PFSK-1 (cell line): ENCODE measurements at regions not wholly inside any gene's neighbourhood (a gene's known extent, or its start where the extent isn't known, plus 50 kb on each side); places are given as distances from the start of the nearest gene placed in this dataset.

Source experiments
- TAF1 ChIP-seq: IDR thresholded peaks from 2 replicates; pipeline ENCODE4 v1.6.1; 2012; ENCODE audit warnings: low read length, control low read depth, borderline replicate concordance; ENCODE audit not compliant: insufficient read depth
- TF ChIP-seq, protein P1 (sequence below), 2 experiments: IDR thresholded peaks; 2 replicates each; pipeline versions ENCODE4 v1.6.1 to v1.8.0; 2011 to 2012; ENCODE audit warnings: low read depth in 2 of 2, low read length in 2 of 2, control low read depth in 1 of 2, inconsistent platforms in 1 of 2, mild to moderate bottlenecking in 1 of 2, moderate library complexity in 1 of 2; ENCODE audit not compliant: insufficient read depth in 1 of 2

- TF ChIP-seq TAF1 = no peak
- TF ChIP-seq, protein P1, sequence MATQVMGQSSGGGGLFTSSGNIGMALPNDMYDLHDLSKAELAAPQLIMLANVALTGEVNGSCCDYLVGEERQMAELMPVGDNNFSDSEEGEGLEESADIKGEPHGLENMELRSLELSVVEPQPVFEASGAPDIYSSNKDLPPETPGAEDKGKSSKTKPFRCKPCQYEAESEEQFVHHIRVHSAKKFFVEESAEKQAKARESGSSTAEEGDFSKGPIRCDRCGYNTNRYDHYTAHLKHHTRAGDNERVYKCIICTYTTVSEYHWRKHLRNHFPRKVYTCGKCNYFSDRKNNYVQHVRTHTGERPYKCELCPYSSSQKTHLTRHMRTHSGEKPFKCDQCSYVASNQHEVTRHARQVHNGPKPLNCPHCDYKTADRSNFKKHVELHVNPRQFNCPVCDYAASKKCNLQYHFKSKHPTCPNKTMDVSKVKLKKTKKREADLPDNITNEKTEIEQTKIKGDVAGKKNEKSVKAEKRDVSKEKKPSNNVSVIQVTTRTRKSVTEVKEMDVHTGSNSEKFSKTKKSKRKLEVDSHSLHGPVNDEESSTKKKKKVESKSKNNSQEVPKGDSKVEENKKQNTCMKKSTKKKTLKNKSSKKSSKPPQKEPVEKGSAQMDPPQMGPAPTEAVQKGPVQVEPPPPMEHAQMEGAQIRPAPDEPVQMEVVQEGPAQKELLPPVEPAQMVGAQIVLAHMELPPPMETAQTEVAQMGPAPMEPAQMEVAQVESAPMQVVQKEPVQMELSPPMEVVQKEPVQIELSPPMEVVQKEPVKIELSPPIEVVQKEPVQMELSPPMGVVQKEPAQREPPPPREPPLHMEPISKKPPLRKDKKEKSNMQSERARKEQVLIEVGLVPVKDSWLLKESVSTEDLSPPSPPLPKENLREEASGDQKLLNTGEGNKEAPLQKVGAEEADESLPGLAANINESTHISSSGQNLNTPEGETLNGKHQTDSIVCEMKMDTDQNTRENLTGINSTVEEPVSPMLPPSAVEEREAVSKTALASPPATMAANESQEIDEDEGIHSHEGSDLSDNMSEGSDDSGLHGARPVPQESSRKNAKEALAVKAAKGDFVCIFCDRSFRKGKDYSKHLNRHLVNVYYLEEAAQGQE (IDR thresholded peaks at IDR 0.05; ENCODE audit: insufficient read depth in 1 of 2, low read depth in 2 of 2, low read length in 2 of 2) = no peak
These were observed 522.1 kb upstream of the TGFBR2 start for GRCh38 chr3:30084316-30084715.
